PFSK-1 (cell line): ENCODE measurements at regions not wholly inside any gene's neighbourhood (a gene's known extent, or its start where the extent isn't known, plus 50 kb on each side); places are given as distances from the start of the nearest gene placed in this dataset.

Experiments used
- FOXP2 ChIP-seq: optimal IDR thresholded peaks from 2 replicates; pipeline ENCODE3; 2011; ENCODE audit warnings: borderline replicate concordance, control low read depth, inconsistent platforms; ENCODE audit not compliant: insufficient read depth; ENCODE audit errors: extremely low read length, extremely low read depth
- POLR2AphosphoS5 ChIP-seq: IDR thresholded peaks from 2 replicates; pipeline ENCODE4 v1.6.1; 2012; ENCODE audit warnings: low read depth, mild to moderate bottlenecking, control low read depth, low read length, moderate library complexity
- REST ChIP-seq, 2 experiments: IDR thresholded peaks; 2 replicates each; pipeline versions ENCODE4 v1.6.1 to v1.8.0; 2011 to 2012; ENCODE audit warnings: low read depth in 2 of 2, low read length in 2 of 2, control low read depth in 1 of 2, inconsistent platforms in 1 of 2, mild to moderate bottlenecking in 1 of 2, moderate library complexity in 1 of 2; ENCODE audit not compliant: insufficient read depth in 1 of 2
- SIN3A ChIP-seq: IDR thresholded peaks from 2 replicates; pipeline ENCODE4 v1.6.1; 2012; ENCODE audit warnings: mild to moderate bottlenecking, low read length, moderate library complexity, borderline replicate concordance; ENCODE audit not compliant: insufficient read depth
- TAF1 ChIP-seq: IDR thresholded peaks from 2 replicates; pipeline ENCODE4 v1.6.1; 2012; ENCODE audit warnings: low read length, control low read depth, borderline replicate concordance; ENCODE audit not compliant: insufficient read depth

- no peak for TF ChIP-seq TAF1
- TF ChIP-seq REST (IDR thresholded peaks at IDR 0.05; ENCODE audit: insufficient read depth in 1 of 2, low read depth in 2 of 2, low read length in 2 of 2), result no peak
- no peak for TF ChIP-seq SIN3A
- no peak for TF ChIP-seq FOXP2
- no peak for TF ChIP-seq POLR2AphosphoS5
These were observed 104.9 kb downstream of the SLIT2 start for GRCh38 chr4:20356565-20356964.

- TF ChIP-seq REST (IDR thresholded peaks at IDR 0.05; ENCODE audit: insufficient read depth in 1 of 2, low read depth in 2 of 2, low read length in 2 of 2), result no peak
- no peak for TF ChIP-seq FOXP2
- TF ChIP-seq TAF1, result no peak
- no peak for TF ChIP-seq SIN3A
- TF ChIP-seq POLR2AphosphoS5, result no peak
These were observed 106.4 kb downstream of the SLIT2 start for GRCh38 chr4:20358110-20358509.

GRCh38 chr4:20359692-20360091 lies 108.0 kb downstream of the SLIT2 start:
- TF ChIP-seq REST (IDR thresholded peaks at IDR 0.05; ENCODE audit: insufficient read depth in 1 of 2, low read depth in 2 of 2, low read length in 2 of 2) (no peak), TAF1 (no peak), FOXP2 (no peak), SIN3A (no peak), POLR2AphosphoS5 (no peak)

GRCh38 chr4:20362148-20362547 lies 110.4 kb downstream of the SLIT2 start:
- TF ChIP-seq POLR2AphosphoS5 (no peak), TAF1 (no peak), REST (IDR thresholded peaks at IDR 0.05; ENCODE audit: insufficient read depth in 1 of 2, low read depth in 2 of 2, low read length in 2 of 2) (no peak), FOXP2 (no peak), SIN3A (no peak)

- no peak for TF ChIP-seq TAF1
- no peak for TF ChIP-seq POLR2AphosphoS5
- no peak for TF ChIP-seq SIN3A
- TF ChIP-seq REST (IDR thresholded peaks at IDR 0.05; ENCODE audit: insufficient read depth in 1 of 2, low read depth in 2 of 2, low read length in 2 of 2), result 0 out of 4 replicates have a peak, but pooled peaks of 1 of the 2 experiments have one; percentile 45
These were observed 113.3 kb downstream of the SLIT2 start for GRCh38 chr4:20364969-20365368.
